A172 (cell line): ENCODE measurements at regions not wholly inside any gene's neighbourhood (a gene's known extent, or its start where the extent isn't known, plus 50 kb on each side); places are given as distances from the start of the nearest gene placed in this dataset.
A peak's percentile ranks its signal among the peaks of the same experiment; 100 is the strongest.
"Not testable (repeated sequence)": the region's sequence is repeated elsewhere in the genome, so short reads cannot be mapped to it uniquely, and the experiment has no call there.

Source experiments
- DNase-seq: peaks from one replicate; pipeline ENCODE4 v3.0.0-alpha.2; 2015; ENCODE audit warnings: low spot score

GRCh38 chr21:38114717-38115333 lies 142.0 kb upstream of the KCNJ15 start:
- no peak for DNase-seq

DNA sequence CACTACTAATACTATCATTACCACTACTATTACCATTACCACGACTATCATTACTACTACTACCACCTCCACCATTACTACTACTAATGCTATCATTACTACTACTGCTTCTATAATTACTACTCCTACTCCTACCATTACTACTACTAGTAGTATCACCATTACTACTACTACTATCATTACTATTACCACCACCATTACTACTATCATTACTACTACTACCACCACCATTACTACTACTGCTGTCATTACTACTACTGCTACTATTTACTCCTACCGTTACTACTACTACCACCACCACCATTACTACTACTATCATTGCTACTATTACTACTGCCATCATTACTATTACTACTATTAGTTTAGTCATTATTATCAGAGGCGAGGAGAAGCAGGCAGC lies 140.9 kb upstream of the KCNJ15 start:
- DNase-seq: no peak

DNA sequence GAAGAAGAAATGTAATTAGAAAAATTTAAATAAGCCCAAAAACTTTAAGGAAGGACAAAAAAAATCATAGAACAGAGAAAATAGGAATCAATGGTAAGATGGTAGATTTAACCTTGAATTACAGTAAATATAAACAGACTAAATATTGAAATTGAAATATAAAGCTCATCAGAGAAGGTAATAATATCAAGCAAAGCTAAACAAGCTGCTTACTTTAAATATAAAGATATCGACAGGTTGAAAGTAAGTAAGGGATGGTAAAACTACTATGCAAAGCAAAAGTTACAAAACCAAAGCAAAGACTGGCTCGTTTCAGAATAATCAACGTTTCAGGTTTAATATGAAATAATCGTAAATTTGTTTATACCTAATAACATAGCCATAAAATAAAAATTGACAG lies 137.0 kb upstream of the KCNJ15 start:
- DNase-seq: no peak

GRCh38 chr21:38120679-38120983 lies 136.2 kb upstream of the KCNJ15 start:
- DNase-seq: not testable (repeated sequence)

GRCh38 chr21:38120984-38121855 lies 135.6 kb upstream of the KCNJ15 start:
- DNase-seq: no peak

GRCh38 chr21:38121888-38122720 lies 134.7 kb upstream of the KCNJ15 start:
- no peak for DNase-seq

DNA sequence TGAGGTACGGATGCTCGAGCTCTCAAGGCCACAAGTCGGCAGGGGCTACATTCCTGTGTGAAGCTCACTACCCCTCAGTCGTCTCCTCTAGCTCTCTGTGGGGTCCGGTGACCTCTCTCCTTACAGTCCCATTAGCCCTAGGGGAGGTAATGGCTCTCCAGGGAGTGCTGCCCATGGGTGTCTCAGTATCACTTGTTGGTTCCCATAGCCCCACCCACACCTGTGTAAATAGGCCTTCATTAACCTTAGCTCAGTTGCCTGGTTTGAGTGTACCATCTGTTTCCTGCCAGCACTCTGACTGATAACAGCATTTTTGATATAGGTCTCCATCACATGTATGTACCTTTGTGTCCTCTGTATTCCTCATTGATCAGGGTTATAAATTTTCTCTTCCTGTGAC lies 133.2 kb upstream of the KCNJ15 start:
- no peak for DNase-seq

DNA sequence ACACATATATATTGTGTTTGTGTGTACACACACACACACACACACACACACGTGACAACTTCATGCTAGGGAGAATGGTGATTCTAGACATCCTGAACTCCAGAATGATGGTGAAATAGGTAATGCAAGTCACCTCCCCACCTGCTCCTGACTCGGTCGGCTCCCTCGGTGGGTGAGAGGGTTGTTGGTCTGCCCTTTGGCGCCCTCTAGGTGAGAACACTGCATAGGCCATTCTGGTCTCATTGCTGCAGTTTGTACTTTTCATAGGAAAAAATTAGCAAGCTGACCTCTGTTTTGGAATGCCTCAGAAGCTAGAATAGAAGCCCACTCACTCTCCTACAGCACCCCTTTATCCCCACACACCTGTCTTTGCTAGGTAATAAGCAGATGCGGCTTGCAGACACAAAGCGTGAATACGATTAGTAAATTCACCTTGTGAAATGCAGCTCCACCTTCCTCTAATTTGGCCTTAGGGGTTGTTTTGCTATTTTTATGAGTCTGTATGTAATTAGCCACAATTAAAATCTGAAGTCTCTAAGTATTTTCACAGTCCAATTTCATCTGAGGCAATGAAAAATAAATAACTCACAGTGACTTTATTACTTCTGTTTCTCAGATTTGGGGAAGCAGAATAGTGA lies 130.0 kb upstream of the KCNJ15 start:
- DNase-seq: peak; percentile 68

DNA sequence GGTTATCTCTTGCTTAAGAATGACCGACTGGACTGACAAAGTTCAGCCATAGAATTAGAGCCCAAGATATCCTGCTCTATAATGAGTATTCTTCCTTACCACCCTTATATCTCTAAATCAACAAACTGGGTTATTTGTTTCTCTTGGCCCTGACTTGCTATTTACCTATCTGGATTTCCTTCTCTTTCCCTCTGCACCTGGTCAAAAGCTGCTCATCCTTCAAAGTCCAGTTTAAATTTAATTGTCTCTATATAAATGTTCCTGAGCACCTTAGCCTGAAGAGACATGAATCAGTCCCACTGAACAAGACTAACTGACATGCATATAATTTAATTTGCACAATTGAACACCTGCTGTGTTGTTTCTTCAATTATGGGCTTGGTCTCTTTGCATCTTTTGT lies 127.1 kb upstream of the KCNJ15 start:
- no peak for DNase-seq

DNA sequence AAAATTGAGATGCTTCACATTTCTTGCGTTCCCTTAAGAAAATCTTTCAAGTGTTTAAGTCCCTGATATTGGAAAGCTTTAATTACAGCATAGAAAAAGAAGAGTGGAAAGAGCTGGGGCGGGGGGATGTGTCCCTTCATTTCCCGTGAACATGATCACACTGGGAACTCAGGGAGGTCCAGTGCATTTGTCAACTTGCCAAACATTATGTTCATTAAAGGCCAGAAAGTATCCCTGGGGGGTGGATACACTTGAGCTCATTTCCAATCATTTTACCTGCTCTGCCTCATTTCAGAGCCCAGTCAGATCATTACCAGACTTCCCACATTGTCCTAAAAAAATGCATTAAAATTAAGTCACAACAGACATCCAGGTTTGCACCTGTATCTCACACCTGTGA lies 123.6 kb upstream of the KCNJ15 start:
- DNase-seq: no peak

DNA sequence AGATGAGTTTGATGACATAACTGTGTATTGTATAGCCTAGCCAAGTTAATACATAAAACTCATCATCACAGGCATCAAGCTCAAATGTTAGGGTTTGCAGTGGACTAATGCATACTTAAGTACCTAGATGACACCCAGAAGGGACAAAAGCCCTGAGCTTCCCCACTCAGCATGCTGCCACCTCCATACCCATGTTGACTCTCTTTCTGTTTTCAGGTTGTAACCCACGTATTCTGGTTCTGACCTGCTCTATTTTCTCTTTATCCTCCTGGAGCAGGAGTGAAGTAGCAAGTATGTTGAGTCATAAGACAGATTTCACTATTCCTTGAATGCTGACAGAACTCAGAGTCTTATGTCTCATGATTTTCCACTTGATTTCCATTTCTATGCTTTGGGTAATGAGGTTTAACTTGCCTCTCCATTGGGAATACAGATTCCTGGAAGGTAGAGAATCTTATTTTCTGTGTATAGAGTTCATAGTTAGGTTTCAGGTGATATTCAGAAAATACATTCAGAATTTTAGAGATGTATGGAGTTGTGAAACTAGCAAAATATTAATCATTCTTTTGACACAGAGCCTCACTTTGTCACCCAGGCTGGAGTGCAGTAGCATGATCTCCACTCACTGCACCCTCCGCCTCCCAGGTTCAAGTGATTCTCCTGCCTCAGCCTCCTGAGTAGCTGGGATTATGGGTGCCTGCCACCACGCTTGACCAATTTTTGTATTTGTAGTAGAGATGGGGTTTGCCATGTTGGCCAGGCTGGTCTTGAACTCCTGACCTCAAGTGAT lies 122.5 kb upstream of the KCNJ15 start:
- no peak for DNase-seq

- no peak for DNase-seq
These were observed 120.6 kb upstream of the KCNJ15 start for GRCh38 chr21:38136201-38136600.

- peak; percentile 13 for DNase-seq
These were observed 117.2 kb upstream of the KCNJ15 start for GRCh38 chr21:38139380-38140168.

- no peak for DNase-seq
These were observed 116.4 kb upstream of the KCNJ15 start for GRCh38 chr21:38140207-38140903.

GRCh38 chr21:38142224-38142623 lies 114.6 kb upstream of the KCNJ15 start:
- DNase-seq: no peak

GRCh38 chr21:38144193-38144592 lies 112.6 kb upstream of the KCNJ15 start:
- DNase-seq: no peak

DNA sequence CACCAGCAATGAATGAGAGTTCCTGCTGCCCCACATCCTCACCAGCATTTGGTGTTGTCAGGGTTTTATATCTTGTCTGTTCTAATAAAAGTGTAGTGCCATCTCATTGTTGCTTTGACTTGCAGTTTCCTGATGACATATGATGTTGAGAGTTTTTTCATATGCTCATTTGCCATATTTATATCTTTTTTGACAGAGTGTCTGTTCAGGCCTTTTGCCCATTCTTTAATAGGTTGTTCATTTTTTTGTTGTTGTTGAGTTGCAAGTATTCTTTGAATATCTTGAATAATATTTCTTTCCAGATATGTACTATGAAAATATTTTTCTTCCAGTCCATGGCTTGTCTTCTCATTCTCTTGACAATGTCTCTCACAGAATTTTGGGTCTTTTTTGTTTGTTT lies 111.7 kb upstream of the KCNJ15 start:
- no peak for DNase-seq

- no peak for DNase-seq
These were observed 109.4 kb upstream of the KCNJ15 start for GRCh38 chr21:38147391-38147790.

- no peak for DNase-seq
These were observed 108.7 kb upstream of the KCNJ15 start for GRCh38 chr21:38148046-38148445.
